ENCODE measurements at regions not wholly inside any gene's neighbourhood (a gene's known extent, or its start where the extent isn't known, plus 50 kb on each side); places are given as distances from the start of the nearest gene placed in this dataset.

- Histone ChIP-seq H4K91ac (replicated peaks; ENCODE audit: insufficient read length, low read length) (no peak overlapping the region), H2BK20ac (ENCODE audit: low read length) (no peak overlapping the region), H2BK5ac (ENCODE audit: low read depth, low read length) (no peak overlapping the region), H3K4me3 (ENCODE audit: extremely low read depth in 1 of 4, insufficient read depth in 2 of 4, low read depth in 3 of 4, low read length in 4 of 4) (no peak overlapping the region), H3K4me1 (replicated peaks in 1 of 4; ENCODE audit: control insufficient read depth in 3 of 4, insufficient read depth in 4 of 4, low read length in 3 of 4) (no peaks in the 10 kb centered on the region), H2BK120ac (replicated peaks; ENCODE audit: low read depth, low read length) (no peak overlapping the region), H3K14ac (ENCODE audit: insufficient read length) (no peak overlapping the region), H2BK12ac (ENCODE audit: low read depth, low read length) (no peak overlapping the region), H2AK5ac (ENCODE audit: low read depth, low read length) (no peak overlapping the region), H4K20me1 (replicated peaks in 1 of 2; ENCODE audit: control insufficient read depth in 1 of 2, insufficient read depth in 2 of 2, low read length in 2 of 2) (no peaks in the 10 kb centered on the region), H3K9ac (replicated peaks in 1 of 4; ENCODE audit: extremely low read depth in 1 of 4, low read depth in 3 of 4, low read length in 3 of 4) (no peak overlapping the region), H3K79me1 (ENCODE audit: low read depth, low read length) (no peaks in the 10 kb centered on the region), H4K5ac (ENCODE audit: insufficient read length, low read depth, low read length) (no peak overlapping the region), H3K27me3 (replicated peaks in 1 of 4; ENCODE audit: control insufficient read depth in 3 of 4, extremely low read depth in 1 of 4, insufficient read depth in 3 of 4, low read length in 3 of 4) (no peaks in the 10 kb centered on the region; a peak in 1 of 7 replicates), H3K4ac (replicated peaks; ENCODE audit: insufficient read length, low read depth, low read length) (no peak overlapping the region), H3K23me2 (ENCODE audit: low read depth, low read length) (peaks cover 1% of the 10 kb centered on the region; the same call in 1 of the 2 replicates), H2AFZ (ENCODE audit: low read length) (no peak overlapping the region), H3K9me3 (ENCODE audit: insufficient read depth in 2 of 2, low read depth in 1 of 2, low read length in 1 of 2) (peaks cover 37 to 83% of the 10 kb centered on the region in 2 experiments), H3K4me2 (ENCODE audit: insufficient read depth in 1 of 2, low read depth in 2 of 2, low read length in 2 of 2) (no peak overlapping the region), H3K79me2 (ENCODE audit: control insufficient read depth in 1 of 2, insufficient read depth in 2 of 2, low read length in 2 of 2) (no peaks in the 10 kb centered on the region), H4K8ac (ENCODE audit: extremely low read depth, insufficient read depth, low read length) (no peak overlapping the region), H3K56ac (replicated peaks; ENCODE audit: insufficient read length, low read depth, low read length) (no peak overlapping the region), H2BK15ac (ENCODE audit: low read length) (no peak overlapping the region), H3K27ac (ENCODE audit: low read depth, low read length) (no peak overlapping the region), H3K36me3 (ENCODE audit: control insufficient read depth in 2 of 4, insufficient read depth in 4 of 4, low read length in 3 of 4) (no peaks in the 10 kb centered on the region), H3K23ac (ENCODE audit: insufficient read length) (no peak overlapping the region), H3K18ac (ENCODE audit: extremely low read depth, low read length) (no peak overlapping the region)
- TF ChIP-seq KDM4A (IDR thresholded peaks at IDR 0.05; ENCODE audit: low read depth, low read length, severe bottlenecking) (no peak), SP4 (IDR thresholded peaks at IDR 0.05; ENCODE audit: low read length) (no peak), NANOG (IDR thresholded peaks at IDR 0.05; ENCODE audit: insufficient read depth, low read depth, low read length, poor library complexity, severe bottlenecking) (no peak), TBP (IDR thresholded peaks at IDR 0.05; ENCODE audit: low read depth, low read length) (no peak), ZNF274 (IDR thresholded peaks at IDR 0.05; ENCODE audit: borderline replicate concordance, extremely low read depth, low read length) (no peak), BRCA1 (IDR thresholded peaks at IDR 0.05; ENCODE audit: low read depth, low read length) (no peak), KDM5A (IDR thresholded peaks at IDR 0.05; ENCODE audit: low read length) (no peak), ATF3 (IDR thresholded peaks at IDR 0.05; ENCODE audit: insufficient read depth, low read depth, low read length) (no peak), FOSL1 (IDR thresholded peaks at IDR 0.05; ENCODE audit: insufficient read depth, low read depth, low read length) (no peak), SIX5 (IDR thresholded peaks at IDR 0.05; ENCODE audit: low read depth, low read length) (no peak)
- ChIA-PET CTCF (ENCODE audit: partially characterized antibody) (no interaction called here), POLR2A (ENCODE audit: partially characterized antibody) (no interaction called here)
- 93% methylated on average over 27 of the region's 27 CpGs; no CpG with 5 or more reads in 1 of the 2 experiments for WGBS, 2 experiments (ENCODE audit: extremely low coverage in 1 of 2, insufficient coverage in 1 of 2, insufficient read length in 1 of 2, insufficient replicate concordance in 2 of 2, low coverage in 1 of 2, low lambda C conversion rate in 2 of 2, missing lambda C conversion rate in 1 of 2)
- DNase-seq (ENCODE audit: low read depth in 1 of 2, low spot score in 2 of 2) (no peak), FAIRE-seq (no peak)
Observed at GRCh38 chr19:57016076-57016475, 103.7 kb upstream of the USP29 start.
